ENCODE measurements at regions not wholly inside any gene's neighbourhood (a gene's known extent, or its start where the extent isn't known, plus 50 kb on each side); places are given as distances from the start of the nearest gene placed in this dataset.

DNA sequence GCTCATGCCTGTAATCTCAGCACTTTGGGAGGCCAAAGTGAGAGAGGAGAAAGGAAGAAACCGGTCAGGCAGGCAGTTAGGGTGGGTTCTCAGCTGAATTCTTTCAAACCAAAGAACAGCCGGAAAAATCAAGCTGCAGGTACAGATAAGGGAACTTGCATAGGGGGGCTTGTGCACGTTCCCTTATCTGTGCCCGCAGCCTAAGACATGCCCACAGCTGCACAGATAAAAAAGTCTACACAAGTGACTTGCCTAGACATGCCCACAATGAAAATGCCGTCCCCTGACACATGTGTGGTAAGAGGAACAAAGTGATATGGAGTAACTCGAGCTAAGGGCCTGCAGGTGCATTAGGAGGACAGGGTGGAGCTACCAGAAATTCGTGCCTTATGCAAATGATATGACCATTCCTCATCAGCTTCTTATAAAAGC lies 175.8 kb upstream of the SALL4 start:
- no peaks in the 10 kb centered on the region for H3K27me3 ChIP-seq
- H3K36me3 ChIP-seq (replicated peaks in 1 of 2): no peaks in the 10 kb centered on the region
- no peaks in the 10 kb centered on the region for H3K4me1 ChIP-seq (replicated peaks in 1 of 2)
- 64 to 82% (median 77%) methylated on average over 6 to 7 of the region's 7 CpGs for WGBS, 4 donors
- H3K27ac ChIP-seq: no peak overlapping the region
- intact Hi-C loops (cut with DNase I): no loop called here
- no peak for DNase-seq
- TF ChIP-seq, protein P1, sequence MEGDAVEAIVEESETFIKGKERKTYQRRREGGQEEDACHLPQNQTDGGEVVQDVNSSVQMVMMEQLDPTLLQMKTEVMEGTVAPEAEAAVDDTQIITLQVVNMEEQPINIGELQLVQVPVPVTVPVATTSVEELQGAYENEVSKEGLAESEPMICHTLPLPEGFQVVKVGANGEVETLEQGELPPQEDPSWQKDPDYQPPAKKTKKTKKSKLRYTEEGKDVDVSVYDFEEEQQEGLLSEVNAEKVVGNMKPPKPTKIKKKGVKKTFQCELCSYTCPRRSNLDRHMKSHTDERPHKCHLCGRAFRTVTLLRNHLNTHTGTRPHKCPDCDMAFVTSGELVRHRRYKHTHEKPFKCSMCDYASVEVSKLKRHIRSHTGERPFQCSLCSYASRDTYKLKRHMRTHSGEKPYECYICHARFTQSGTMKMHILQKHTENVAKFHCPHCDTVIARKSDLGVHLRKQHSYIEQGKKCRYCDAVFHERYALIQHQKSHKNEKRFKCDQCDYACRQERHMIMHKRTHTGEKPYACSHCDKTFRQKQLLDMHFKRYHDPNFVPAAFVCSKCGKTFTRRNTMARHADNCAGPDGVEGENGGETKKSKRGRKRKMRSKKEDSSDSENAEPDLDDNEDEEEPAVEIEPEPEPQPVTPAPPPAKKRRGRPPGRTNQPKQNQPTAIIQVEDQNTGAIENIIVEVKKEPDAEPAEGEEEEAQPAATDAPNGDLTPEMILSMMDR (IDR thresholded peaks at IDR 0.05): no peak
- TF ChIP-seq POLR2A (IDR thresholded peaks at IDR 0.05): no peak
- no peaks in the 10 kb centered on the region for H3K9me3 ChIP-seq (replicated peaks in 1 of 3)
- H3K4me3 ChIP-seq: no peak overlapping the region

- TF ChIP-seq POLR2A (IDR thresholded peaks at IDR 0.05): no peak
- H3K9me3 ChIP-seq (replicated peaks in 1 of 3): no peaks in the 10 kb centered on the region
- no peaks in the 10 kb centered on the region for H3K36me3 ChIP-seq (replicated peaks in 1 of 2)
- H3K4me1 ChIP-seq (replicated peaks in 1 of 2): no peaks in the 10 kb centered on the region
- no peak overlapping the region for H3K4me3 ChIP-seq
- no peaks in the 10 kb centered on the region for H3K27me3 ChIP-seq
- DNase-seq: no peak
- WGBS, 4 donors: 79 to 86% (median 80%) methylated on average over 6 of the region's 6 CpGs
- intact Hi-C loops (cut with DNase I): no loop called here
- no peak overlapping the region for H3K27ac ChIP-seq
These were observed 169.7 kb upstream of the SALL4 start for GRCh38 chr20:51972056-51972455.

DNA sequence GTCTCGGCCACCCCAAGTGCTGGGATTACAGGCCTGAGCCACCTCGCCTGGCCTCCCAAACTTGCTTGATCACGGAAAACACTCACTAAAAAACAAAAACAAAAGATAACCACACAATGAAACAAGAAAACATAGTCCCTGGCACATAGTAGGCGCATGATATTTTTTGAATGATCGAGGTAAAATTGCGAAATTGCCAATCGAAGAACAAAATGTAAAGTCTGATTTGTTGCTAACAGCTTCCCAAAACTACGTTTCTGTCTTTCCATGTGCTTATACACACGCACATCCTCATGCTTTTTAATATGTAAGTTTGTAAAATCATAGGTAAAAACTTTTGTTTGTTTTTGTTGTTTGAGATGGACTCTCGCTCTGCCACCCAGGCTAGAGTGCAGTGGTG lies 168.5 kb upstream of the SALL4 start:
- no peaks in the 10 kb centered on the region for H3K4me1 ChIP-seq (replicated peaks in 1 of 2)
- no peak overlapping the region for H3K4me3 ChIP-seq
- no peak for DNase-seq
- TF ChIP-seq, protein P1 (IDR thresholded peaks at IDR 0.05): no peak
- TF ChIP-seq POLR2A (IDR thresholded peaks at IDR 0.05): no peak
- H3K9me3 ChIP-seq (replicated peaks in 1 of 3): no peaks in the 10 kb centered on the region
- WGBS, 4 donors: 83 to 91% (median 88%) methylated on average over 10 of the region's 10 CpGs
- no peak overlapping the region for H3K27ac ChIP-seq
- H3K27me3 ChIP-seq: no peaks in the 10 kb centered on the region
- H3K36me3 ChIP-seq (replicated peaks in 1 of 2): no peaks in the 10 kb centered on the region
- intact Hi-C loops (cut with DNase I): no loop called here

DNA sequence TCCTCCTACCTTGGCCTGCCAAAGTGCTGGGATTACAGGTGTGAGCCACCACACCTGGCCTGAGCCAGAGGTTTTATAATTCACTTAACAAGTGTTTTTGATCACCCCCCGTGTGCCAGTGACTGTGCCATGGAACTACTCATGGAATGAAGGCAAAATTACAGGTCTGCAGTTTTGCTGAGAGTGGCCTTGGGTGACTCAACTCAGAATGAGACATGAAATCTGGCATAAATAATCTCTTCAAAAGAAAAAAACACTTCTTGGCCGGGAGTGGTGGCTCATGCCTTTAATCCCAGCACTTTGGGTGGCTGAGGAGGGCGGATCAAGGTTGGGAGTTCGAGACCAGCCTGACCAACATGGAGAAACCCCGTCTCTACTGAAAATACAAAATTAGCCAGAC lies 166.9 kb upstream of the SALL4 start:
- TF ChIP-seq, protein P1 (IDR thresholded peaks at IDR 0.05): no peak
- TF ChIP-seq POLR2A (IDR thresholded peaks at IDR 0.05): no peak
- Histone ChIP-seq H3K27ac (no peak overlapping the region), H3K4me1 (replicated peaks in 1 of 2) (no peaks in the 10 kb centered on the region), H3K9me3 (replicated peaks in 1 of 3) (no peaks in the 10 kb centered on the region), H3K27me3 (no peaks in the 10 kb centered on the region), H3K36me3 (replicated peaks in 1 of 2) (no peaks in the 10 kb centered on the region), H3K4me3 (no peak overlapping the region)
- WGBS, 4 donors: 43 to 57% (median 53%) methylated on average over 4 to 5 of the region's 5 CpGs
- peak in 4 of 7 donors; percentile 1 to 43 (median 28) for DNase-seq
- intact Hi-C loops (cut with DNase I): no loop called here

DNA sequence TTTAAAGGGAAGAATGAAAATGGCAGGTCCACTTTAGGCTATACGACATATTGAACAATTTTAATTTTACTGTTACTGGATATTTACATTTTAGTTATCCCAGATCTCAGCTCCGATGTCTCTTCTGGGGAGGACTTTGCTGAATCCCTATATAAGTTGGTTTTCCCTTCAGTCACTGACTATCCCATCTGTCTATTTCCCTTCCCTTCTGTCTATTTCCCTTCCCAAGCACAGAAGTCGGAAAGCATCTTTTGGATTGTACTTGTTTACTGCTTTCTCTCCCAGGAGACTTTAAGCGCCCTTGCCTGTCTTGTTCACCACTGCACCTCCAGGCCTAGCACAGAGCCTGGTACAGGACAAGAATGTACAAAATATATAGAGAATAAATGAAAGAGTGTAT lies 165.8 kb upstream of the SALL4 start:
- no peak overlapping the region for H3K4me3 ChIP-seq
- no peaks in the 10 kb centered on the region for H3K9me3 ChIP-seq (replicated peaks in 1 of 3)
- 91 to 97% (median 94%) methylated on average over 4 of the region's 4 CpGs for WGBS, 4 donors
- TF ChIP-seq POLR2A (IDR thresholded peaks at IDR 0.05): no peak
- TF ChIP-seq, protein P1 (IDR thresholded peaks at IDR 0.05): no peak
- no peak for DNase-seq
- no peak overlapping the region for H3K27ac ChIP-seq
- no peaks in the 10 kb centered on the region for H3K36me3 ChIP-seq (replicated peaks in 1 of 2)
- H3K27me3 ChIP-seq: no peaks in the 10 kb centered on the region
- intact Hi-C loops (cut with DNase I): no loop called here
- H3K4me1 ChIP-seq (replicated peaks in 1 of 2): no peaks in the 10 kb centered on the region

Data from adrenal gland (tissue), 9 donors.